ENCODE measurements at regions not wholly inside any gene's neighbourhood (a gene's known extent, or its start where the extent isn't known, plus 50 kb on each side); places are given as distances from the start of the nearest gene placed in this dataset.

DNA sequence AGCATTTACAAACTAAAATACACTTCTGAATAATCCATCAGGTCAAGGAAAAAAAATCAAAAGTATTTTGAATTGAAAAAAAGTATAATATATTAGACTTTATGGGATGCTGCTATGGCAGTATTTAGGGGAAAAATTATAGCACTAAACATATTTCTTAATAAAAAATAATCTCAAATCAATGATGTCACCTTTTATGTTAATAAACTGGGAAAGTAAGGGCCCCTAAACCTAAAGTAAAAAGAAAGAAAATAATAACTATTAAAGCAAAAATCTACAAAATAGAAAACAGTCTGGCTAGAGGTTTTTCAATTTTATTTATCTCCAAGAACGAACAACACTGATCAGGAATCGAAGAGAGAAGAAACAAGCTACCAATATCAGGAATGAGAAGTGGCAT is 160.8 kb upstream of the PLXNA2 start:
- TF ChIP-seq CTCF (IDR thresholded peaks at IDR 0.05) (no peak), ZFX (IDR thresholded peaks at IDR 0.05; ENCODE audit: borderline replicate concordance) (no peak)
